NCI-H1694 (cell line): ENCODE measurements at regions not wholly inside any gene's neighbourhood (a gene's known extent, or its start where the extent isn't known, plus 50 kb on each side); places are given as distances from the start of the nearest gene placed in this dataset.

ENCODE experiments used
- DNase-seq: peaks from one replicate; lab custom pipeline; 2025; lab: John Stamatoyannopoulos, UW

- DNase-seq, result no peak
Observed at GRCh38 chr13:37407156-37407555, 191.4 kb downstream of the POSTN start.

DNA sequence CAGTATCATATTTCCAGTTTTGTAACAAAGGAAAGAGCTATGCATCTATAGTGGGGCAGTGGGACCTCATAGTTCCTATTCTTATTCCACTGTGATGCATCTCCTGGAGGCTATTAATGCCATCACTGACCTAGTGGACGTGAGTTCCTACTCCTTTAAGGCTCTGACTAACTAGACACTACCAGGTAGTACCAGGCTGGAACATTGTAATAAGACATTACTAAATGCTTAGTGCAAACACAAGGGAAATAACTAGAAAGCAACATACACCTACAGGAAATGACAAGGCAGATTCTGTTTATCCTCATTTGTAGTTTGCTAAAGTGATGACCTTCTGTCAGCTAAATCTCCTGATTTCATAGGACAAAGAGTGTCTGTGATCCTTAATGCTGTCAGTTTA is 192.5 kb downstream of the POSTN start:
- DNase-seq, result no peak

- DNase-seq, result no peak
Observed at GRCh38 chr13:37403776-37404527, 194.6 kb downstream of the POSTN start.

DNA sequence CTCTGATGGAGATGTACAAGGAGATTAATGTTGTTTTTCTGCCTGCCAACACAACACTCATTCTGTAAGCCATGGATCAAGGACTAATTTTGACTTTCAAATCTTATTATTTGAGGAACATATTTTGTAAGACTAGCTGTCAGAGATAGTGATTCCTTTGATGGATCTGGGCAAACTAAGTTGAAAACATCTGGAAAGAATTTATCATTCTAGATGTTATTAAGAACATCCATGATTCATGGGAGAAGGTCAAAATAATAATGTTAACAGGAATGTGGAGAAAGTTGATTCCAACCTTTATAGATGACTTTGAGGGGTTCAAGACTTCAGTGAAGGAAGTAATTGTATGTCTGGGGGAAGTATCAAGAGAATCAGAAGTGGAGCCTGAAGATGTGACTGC is 196.8 kb downstream of the POSTN start:
- DNase-seq, result no peak

DNA sequence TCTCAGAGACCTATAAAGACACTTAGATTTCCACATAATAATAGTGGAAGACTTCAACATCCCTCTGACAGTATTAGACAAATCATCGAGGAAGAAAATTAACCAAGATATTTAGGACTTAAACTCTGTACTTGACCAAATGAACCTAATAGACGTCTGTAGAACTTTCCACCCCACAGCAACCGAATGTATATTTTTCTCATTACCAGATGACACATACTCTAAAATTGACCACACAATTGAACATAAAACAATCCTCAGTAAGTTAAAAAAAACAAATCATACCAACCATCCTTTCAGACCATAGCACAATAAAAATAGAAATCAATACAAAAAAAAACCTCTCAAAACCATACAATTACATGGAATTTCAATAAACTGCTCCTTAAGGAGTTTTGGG is 201.0 kb downstream of the POSTN start:
- no peak for DNase-seq

GRCh38 chr13:37395544-37395943 is 203.0 kb downstream of the POSTN start:
- no peak for DNase-seq

- DNase-seq, result no peak
Observed at GRCh38 chr13:37392389-37392788, 206.2 kb downstream of the POSTN start.

DNA sequence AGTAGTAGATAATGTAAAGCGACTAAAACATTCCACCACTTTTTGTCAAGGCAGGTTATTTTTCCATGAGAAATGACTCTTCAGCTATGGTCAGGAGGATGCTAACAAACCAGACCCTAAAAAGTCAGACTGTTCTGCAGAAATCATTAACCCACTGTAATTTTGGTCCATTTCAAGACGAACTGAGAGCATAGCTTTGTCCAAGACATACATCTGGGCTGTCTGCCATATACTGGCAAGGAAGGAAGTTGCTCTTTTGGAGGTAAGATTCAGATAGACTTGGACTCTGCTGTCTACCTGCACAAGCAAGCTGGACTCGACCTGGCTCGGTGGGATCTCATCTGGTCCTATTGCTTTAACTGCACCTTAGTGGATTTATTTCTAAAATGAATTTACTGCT is 207.8 kb downstream of the POSTN start:
- no peak for DNase-seq

GRCh38 chr13:37385956-37386670 is 212.5 kb downstream of the POSTN start:
- DNase-seq, result no peak

GRCh38 chr13:37385248-37385647 is 213.3 kb downstream of the POSTN start:
- DNase-seq, result no peak

DNA sequence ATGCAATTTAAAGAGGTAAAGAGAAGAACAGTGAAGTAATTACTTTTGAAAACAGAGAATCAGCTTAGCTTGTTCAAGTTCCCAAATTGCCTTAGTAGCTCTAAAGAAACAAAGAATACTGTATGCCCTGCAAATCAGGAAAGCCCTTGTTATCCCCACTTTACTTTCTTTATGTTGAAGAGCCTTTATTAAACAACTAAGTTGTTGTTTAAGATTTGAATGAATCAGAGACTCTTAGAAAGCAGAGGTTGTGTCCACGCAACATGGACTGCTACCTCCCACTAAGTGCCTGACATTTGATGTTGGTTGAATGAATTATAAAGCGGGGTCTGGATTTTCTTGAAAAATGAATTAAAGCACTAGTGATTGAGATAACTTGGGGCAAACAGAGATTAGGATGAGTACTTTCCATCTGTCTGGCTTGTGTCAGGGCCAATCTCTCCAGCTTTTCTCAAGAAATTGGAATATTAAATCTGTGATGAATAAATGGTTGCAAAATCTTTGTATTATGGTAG is 214.7 kb downstream of the POSTN start:
- DNase-seq, result no peak

GRCh38 chr13:37383046-37383445 is 215.5 kb downstream of the POSTN start:
- DNase-seq, result no peak

DNA sequence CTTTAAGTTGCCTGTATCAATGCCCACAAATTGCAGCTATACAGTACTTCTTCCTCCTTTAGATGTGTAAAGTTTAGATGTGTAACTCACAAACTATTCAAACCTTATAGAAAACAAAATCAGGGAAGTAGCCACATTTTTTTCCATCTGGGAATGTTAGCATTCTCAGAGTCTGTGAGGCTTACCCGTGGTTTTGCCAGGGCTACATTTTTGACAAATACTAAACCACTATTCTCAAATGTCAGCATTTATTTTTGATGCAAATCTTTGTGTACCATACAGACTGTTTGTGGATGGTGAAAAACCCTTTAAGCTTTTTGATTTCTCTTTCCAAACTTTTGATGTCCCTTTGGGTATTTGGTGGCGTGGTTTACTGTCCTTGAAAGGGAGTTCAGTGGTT is 216.4 kb downstream of the POSTN start:
- DNase-seq, result no peak

DNA sequence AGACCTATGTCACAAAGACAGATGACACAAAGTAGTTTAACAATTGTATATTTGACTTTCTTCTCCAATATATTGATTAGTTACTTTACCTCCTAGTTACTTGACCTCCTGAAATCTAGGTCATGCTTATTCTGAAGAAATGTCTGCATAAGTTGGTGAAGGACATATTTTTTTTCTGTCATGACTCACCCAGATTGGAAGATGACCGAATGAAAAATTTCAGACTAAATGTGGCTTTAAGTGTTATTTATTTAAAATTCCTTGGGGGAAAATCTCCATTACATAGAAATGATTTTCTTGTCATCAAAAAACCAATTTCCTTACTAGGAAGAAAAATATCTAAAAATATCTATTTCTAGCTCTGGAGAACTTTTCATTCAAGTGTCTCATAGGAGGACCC is 217.1 kb downstream of the POSTN start:
- DNase-seq, result no peak

DNA sequence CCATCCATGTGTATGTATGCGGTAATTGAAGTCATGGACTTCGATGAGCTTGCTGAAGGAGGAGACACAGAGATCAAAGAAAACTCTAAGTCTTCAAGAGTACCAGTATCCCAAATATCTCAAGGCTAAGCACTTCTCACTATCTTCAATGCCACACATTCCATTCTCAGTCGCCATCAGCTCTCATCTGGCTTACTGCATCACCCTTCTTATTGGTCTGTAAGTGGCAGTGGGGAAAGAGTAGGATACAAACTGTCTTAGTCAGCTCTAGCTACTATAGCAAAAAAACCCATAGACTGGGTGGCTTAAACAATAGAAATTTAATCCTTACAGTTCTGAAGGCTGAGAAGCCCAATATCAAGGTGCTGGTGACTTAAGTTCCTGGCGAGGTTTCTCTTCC is 218.7 kb downstream of the POSTN start:
- no peak for DNase-seq

GRCh38 chr13:37375724-37376123 is 222.8 kb downstream of the POSTN start:
- no peak for DNase-seq

- DNase-seq, result no peak
Observed at GRCh38 chr13:37375071-37375470, 223.5 kb downstream of the POSTN start.

- DNase-seq, result no peak
Observed at GRCh38 chr13:37369616-37370015, 229.0 kb downstream of the POSTN start.

DNA sequence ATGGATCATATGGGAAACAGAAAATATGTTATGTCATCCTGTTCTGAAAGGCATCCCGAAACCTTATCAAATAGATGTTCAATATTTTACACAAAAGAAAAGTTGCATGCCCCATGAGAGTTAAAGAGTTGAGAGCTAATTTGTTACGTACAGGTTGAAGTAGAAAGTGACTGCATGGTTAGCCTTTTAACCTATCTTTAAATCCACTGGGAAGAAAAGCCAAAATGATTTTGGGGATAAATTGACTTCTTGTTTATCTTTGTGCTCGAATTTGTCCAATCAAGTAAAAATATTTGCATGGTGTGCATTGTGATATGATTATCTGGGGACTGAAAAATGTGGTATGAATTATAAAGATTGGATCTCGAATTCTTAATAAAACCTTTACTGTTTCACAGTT is 230.1 kb downstream of the POSTN start:
- DNase-seq, result no peak

GRCh38 chr13:37366044-37366770 is 232.4 kb downstream of the POSTN start:
- DNase-seq, result no peak

GRCh38 chr13:37365496-37365895 is 233.1 kb downstream of the POSTN start:
- DNase-seq, result no peak

- DNase-seq, result no peak
Observed at GRCh38 chr13:37364956-37365355, 233.6 kb downstream of the POSTN start.

DNA sequence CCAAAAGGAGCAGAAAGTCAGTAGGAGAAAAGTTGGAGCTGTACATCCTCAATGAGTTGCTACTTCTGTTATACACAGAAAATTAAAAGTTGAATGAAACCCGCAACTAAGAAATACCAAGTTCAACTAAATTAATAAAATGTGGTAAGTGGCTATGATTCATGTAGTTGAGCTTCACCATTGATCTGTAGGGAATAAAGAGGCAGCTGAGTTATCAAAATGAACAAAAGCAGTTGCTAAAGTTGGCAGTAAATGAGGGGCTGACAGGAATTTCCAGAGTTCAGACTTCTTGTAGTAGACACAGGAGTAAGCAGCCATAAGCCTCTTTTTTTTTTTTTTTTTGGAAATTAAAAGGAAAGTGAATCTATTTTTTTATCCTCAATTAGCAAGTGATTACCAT is 234.6 kb downstream of the POSTN start:
- DNase-seq, result no peak
